Caco-2 (cell line): ENCODE measurements at regions not wholly inside any gene's neighbourhood (a gene's known extent, or its start where the extent isn't known, plus 50 kb on each side); places are given as distances from the start of the nearest gene placed in this dataset.

Experiments
- BruUV-seq: library from RNA; stranded (reverse); fragments of 400-500 nt; replicated peaks from 2 replicates; lab custom pipeline; 2021; lab: Mats Ljungman, UMichigan
- CTCF ChIA-PET: fragments of 300-600 bp; sonication (Branson Sonifier 250); formaldehyde crosslinking; loops from one replicate; lab custom pipeline; 2022; ENCODE audit warnings: antibody characterized with exemption; lab: Charles Lee
- POLR2A ChIA-PET: fragments of 300-600 bp; sonication (Branson Sonifier 250); formaldehyde crosslinking; loops from one replicate; lab custom pipeline; 2022; ENCODE audit warnings: antibody characterized with exemption; lab: Charles Lee
- DNase-seq, 2 experiments: peaks; one replicate each; pipeline versions ENCODE4 v3.0.0 to v3.0.0-alpha.2; 2020 to 2022
- H3K27me3 ChIP-seq: replicated peaks from 2 replicates; pipeline ENCODE4 v1.6.0; 2011; ENCODE audit warnings: low read length; ENCODE audit not compliant: control insufficient read depth, insufficient read depth
- H3K36me3 ChIP-seq: 2 replicates; pipeline ENCODE4 v1.5.1; 2011; ENCODE audit warnings: low read length; ENCODE audit not compliant: control insufficient read depth, insufficient read depth
- H3K4me1 ChIP-seq: fragments of 250-450 bp; sonication (Bioruptor Pico); 2 replicates; pipeline ENCODE4 v1.5.1; 2020; ENCODE audit warnings: mild to moderate bottlenecking
- H3K4me3 ChIP-seq: 2 replicates; pipeline ENCODE4 v1.5.1; 2011; ENCODE audit warnings: low read depth, mild to moderate bottlenecking, control low read depth, low read length
- H3K9me3 ChIP-seq: fragments of 250-450 bp; sonication (Bioruptor Pico); 2 replicates; pipeline ENCODE4 v1.5.1; 2020; ENCODE audit warnings: mild to moderate bottlenecking, moderate library complexity
- H3K27ac Mint-ChIP-seq: one replicate; pipeline ENCODE4 v1.8.0; 2022; ENCODE audit warnings: mixed read lengths; ENCODE audit not compliant: unreplicated experiment
- H3K27me3 Mint-ChIP-seq: one replicate; pipeline ENCODE4 v1.8.0; 2022; ENCODE audit warnings: mixed read lengths; ENCODE audit not compliant: insufficient read depth, unreplicated experiment
- H3K36me3 Mint-ChIP-seq: one replicate; pipeline ENCODE4 v1.8.0; 2022; ENCODE audit warnings: mild to moderate bottlenecking, mixed read lengths; ENCODE audit not compliant: insufficient read depth, unreplicated experiment
- H3K4me1 Mint-ChIP-seq: one replicate; pipeline ENCODE4 v1.8.0; 2022; ENCODE audit warnings: low read depth, mixed read lengths; ENCODE audit not compliant: unreplicated experiment
- H3K4me3 Mint-ChIP-seq: one replicate; pipeline ENCODE4 v1.8.0; 2022; ENCODE audit warnings: mild to moderate bottlenecking, moderate library complexity, mixed read lengths; ENCODE audit not compliant: unreplicated experiment
- H3K9me3 Mint-ChIP-seq: one replicate; pipeline ENCODE4 v1.8.0; 2022; ENCODE audit warnings: mixed read lengths; ENCODE audit not compliant: unreplicated experiment
- CTCF ChIP-seq, 2 experiments: fragments of 200-600 bp in 1 of 2; IDR thresholded peaks; 1 replicate in 1 of 2; 2 replicates in 1 of 2; pipeline versions ENCODE4 v1.5.1 to v1.8.0; 2011 to 2022; ENCODE audit warnings: antibody characterized with exemption in 1 of 2, control low read depth in 1 of 2, inconsistent platforms in 1 of 2, low read depth in 1 of 2, low read length in 1 of 2, mild to moderate bottlenecking in 1 of 2, moderate library complexity in 1 of 2; ENCODE audit not compliant: insufficient read depth in 1 of 2, severe bottlenecking in 1 of 2, unreplicated experiment in 1 of 2
- intact Hi-C: fragments of 100-400 bp; cut with micrococcal nuclease; formaldehyde crosslinking; loops from one replicate; pipeline ENCODE4 v1.10.0; 2022; ENCODE audit not compliant: unreplicated experiment

DNA sequence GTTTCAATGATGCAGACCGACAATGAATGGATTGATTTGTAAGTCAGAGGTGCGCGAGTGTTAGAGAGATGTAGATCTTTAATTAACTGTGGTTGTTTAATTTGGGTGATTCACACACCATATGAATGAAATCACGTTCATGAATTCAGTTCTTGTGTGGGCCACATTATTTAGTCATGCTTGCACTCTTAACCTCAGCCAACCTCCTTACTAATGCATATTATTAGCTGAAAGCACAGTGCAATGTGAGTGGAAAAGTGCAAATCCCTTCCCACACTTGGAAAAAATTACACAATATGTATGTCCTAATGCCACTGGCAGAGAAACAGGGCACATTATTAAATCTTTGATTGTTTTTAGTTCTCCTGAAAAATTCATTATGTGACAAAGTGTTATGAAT is 512.5 kb downstream of the BCKDHB start:
- intact Hi-C loops: no loop called here
- Histone ChIP-seq H3K4me3 (no peak overlapping the region), H3K27me3 (no peaks in the 10 kb centered on the region), H3K4me1 (no peaks in the 10 kb centered on the region), H3K9me3 (no peaks in the 10 kb centered on the region), H3K36me3 (no peaks in the 10 kb centered on the region)
- no peak overlapping the region for H3K4me3 Mint-ChIP-seq
- ChIA-PET POLR2A (no interaction called here), CTCF (no interaction called here)
- H3K4me1 Mint-ChIP-seq: no peaks in the 10 kb centered on the region
- no peaks in the 10 kb centered on the region for H3K27me3 Mint-ChIP-seq
- DNase-seq: no peak
- TF ChIP-seq CTCF (IDR thresholded peaks at IDR 0.05; ENCODE audit: insufficient read depth in 1 of 2, low read depth in 1 of 2, low read length in 1 of 2, severe bottlenecking in 1 of 2, unreplicated experiment in 1 of 2): no peak
- BruUV-seq: no TSS peak
- H3K9me3 Mint-ChIP-seq: peaks cover 12% of the 10 kb centered on the region
- no peak overlapping the region for H3K27ac Mint-ChIP-seq
- H3K36me3 Mint-ChIP-seq: no peaks in the 10 kb centered on the region

GRCh38 chr6:80610846-80611245 is 504.4 kb downstream of the BCKDHB start:
- Histone ChIP-seq H3K27me3 (no peaks in the 10 kb centered on the region), H3K36me3 (no peaks in the 10 kb centered on the region), H3K4me1 (no peaks in the 10 kb centered on the region), H3K9me3 (no peaks in the 10 kb centered on the region), H3K4me3 (no peak overlapping the region)
- H3K27ac Mint-ChIP-seq: no peak overlapping the region
- no peaks in the 10 kb centered on the region for H3K36me3 Mint-ChIP-seq
- no peaks in the 10 kb centered on the region for H3K27me3 Mint-ChIP-seq
- no peak for TF ChIP-seq CTCF (IDR thresholded peaks at IDR 0.05; ENCODE audit: insufficient read depth in 1 of 2, low read depth in 1 of 2, low read length in 1 of 2, severe bottlenecking in 1 of 2, unreplicated experiment in 1 of 2)
- H3K4me3 Mint-ChIP-seq: no peak overlapping the region
- intact Hi-C loops: no loop called here
- no TSS peak for BruUV-seq
- peaks cover 14% of the 10 kb centered on the region for H3K9me3 Mint-ChIP-seq
- no peak for DNase-seq
- ChIA-PET CTCF (no interaction called here), POLR2A (no interaction called here)
- H3K4me1 Mint-ChIP-seq: no peaks in the 10 kb centered on the region

DNA sequence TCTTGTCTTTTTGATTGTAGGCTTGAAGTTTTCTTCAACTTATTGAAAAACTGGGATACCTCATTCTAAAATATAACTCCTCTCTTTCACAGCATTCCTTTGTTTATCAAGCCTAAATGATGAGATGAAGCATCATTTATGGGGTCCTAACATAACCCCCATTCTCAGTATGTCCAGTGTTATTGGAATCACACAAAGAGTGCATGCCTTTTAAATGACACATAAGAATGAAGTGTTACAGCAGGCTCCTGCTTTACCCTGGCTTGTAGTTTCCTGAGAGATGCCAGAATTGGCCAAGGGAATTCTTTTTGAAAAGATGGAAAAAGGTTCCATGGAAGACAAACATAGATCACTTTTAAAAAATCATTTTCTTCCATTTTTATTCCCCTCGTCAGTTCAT is 502.4 kb downstream of the BCKDHB start:
- Mint-ChIP-seq H3K9me3 (peaks cover 11% of the 10 kb centered on the region), H3K27ac (no peak overlapping the region), H3K4me1 (no peaks in the 10 kb centered on the region), H3K4me3 (no peak overlapping the region), H3K27me3 (peaks cover 5% of the 10 kb centered on the region), H3K36me3 (no peaks in the 10 kb centered on the region)
- no peaks in the 10 kb centered on the region for H3K4me1 ChIP-seq
- ChIA-PET POLR2A (no interaction called here), CTCF (no interaction called here)
- no peaks in the 10 kb centered on the region for H3K9me3 ChIP-seq
- BruUV-seq: no TSS peak
- no peaks in the 10 kb centered on the region for H3K36me3 ChIP-seq
- no peak for DNase-seq
- no peaks in the 10 kb centered on the region for H3K27me3 ChIP-seq
- intact Hi-C loops: loop anchor here (5.0 kb wide), 1 partner anchor 1143 kb away; the partner anchor contains the start of gene TENT5A
- no peak overlapping the region for H3K4me3 ChIP-seq
- TF ChIP-seq CTCF (IDR thresholded peaks at IDR 0.05; ENCODE audit: insufficient read depth in 1 of 2, low read depth in 1 of 2, low read length in 1 of 2, severe bottlenecking in 1 of 2, unreplicated experiment in 1 of 2): no peak
